KOPT-K1 (cell line): ENCODE measurements at regions not wholly inside any gene's neighbourhood (a gene's known extent, or its start where the extent isn't known, plus 50 kb on each side); places are given as distances from the start of the nearest gene placed in this dataset.

ENCODE experiments used
- H3K27ac ChIP-seq: fragments of 200-600 bp; sonication (generic); 2 replicates; pipeline ENCODE4 v1.5.1; 2016; ENCODE audit warnings: antibody characterized with exemption, mild to moderate bottlenecking, low read depth, low read length; ENCODE audit not compliant: poor library complexity, severe bottlenecking
- H3K36me3 ChIP-seq: fragments of 200-600 bp; sonication (generic); 2 replicates; pipeline ENCODE4 v1.5.1; 2017; ENCODE audit warnings: antibody characterized with exemption, mild to moderate bottlenecking, low read length, moderate library complexity; ENCODE audit not compliant: insufficient read depth
- H3K9me3 ChIP-seq: fragments of 200-600 bp; sonication (generic); 2 replicates; pipeline ENCODE4 v1.5.1; 2017; ENCODE audit warnings: antibody characterized with exemption, low read length, mild to moderate bottlenecking; ENCODE audit not compliant: insufficient read depth, poor library complexity, severe bottlenecking

- Histone ChIP-seq H3K36me3 (no peaks in the 10 kb centered on the region), H3K27ac (no peak overlapping the region), H3K9me3 (no peaks in the 10 kb centered on the region)
Measured at GRCh38 chr1:209062081-209062620, 521.4 kb upstream of the CAMK1G start.

DNA sequence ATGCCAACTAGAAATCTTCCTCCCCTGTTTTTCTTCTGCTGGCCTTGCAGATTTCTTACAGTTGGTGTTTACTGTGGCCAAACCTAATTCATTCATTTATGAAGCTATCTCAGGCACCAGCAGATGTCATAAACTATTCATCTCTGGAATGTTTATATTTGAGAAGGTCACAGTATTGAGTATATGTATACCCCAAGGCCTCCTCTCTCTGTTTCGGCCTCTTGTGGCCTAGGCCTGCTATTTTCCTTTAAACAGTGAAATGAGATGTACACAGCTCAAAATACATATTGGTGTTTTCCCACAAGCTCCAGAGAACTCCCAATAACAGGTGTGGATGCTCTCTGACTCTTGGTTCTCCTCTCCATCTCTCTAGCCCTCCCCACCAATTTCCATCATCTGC lies 520.7 kb upstream of the CAMK1G start:
- Histone ChIP-seq H3K36me3 (no peaks in the 10 kb centered on the region), H3K27ac (no peak overlapping the region), H3K9me3 (no peaks in the 10 kb centered on the region)

DNA sequence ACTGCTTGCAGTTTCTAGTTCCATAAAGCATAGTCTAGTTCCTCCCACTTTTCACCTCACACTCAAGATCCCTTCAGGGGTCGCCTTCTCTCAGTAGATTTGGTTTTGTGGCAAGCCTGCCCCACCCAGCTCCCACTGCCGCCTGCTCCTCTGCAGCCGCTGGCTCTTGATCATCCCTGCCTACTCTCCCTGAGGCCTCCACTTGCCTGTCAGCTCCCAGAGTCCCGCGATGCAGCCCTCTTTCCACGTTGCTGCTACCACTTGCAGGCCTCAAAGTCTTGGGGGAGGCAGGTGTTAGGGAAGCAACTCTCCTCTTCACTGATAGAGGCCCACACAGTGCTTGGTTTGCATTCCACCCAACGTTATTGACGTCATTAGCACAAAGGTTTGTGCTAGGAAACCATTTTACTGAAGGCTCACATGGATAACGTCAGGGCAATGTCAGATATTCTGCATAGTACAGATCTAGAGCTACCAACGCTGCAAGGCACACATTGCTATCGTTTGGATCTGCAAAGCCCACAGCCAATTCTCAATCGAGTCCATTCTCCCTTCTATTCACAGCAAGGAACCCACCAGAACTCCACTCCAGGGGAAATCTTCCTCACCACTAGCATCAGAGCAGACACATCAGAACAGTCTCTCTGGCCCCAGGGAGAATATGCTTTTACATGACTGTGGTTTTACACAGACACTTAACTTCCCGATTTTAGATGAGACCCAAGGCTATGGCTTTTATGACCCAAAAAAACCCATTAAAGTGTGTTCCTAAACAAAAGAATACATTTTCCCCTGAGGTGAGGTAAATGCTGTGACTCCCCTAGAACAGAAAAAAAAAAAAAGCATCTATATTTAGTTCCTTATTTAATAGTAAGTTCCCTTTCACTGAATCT lies 519.5 kb upstream of the CAMK1G start:
- no peak overlapping the region for H3K27ac ChIP-seq
- H3K36me3 ChIP-seq = no peaks in the 10 kb centered on the region
- no peaks in the 10 kb centered on the region for H3K9me3 ChIP-seq

GRCh38 chr1:209064850-209065706 lies 518.4 kb upstream of the CAMK1G start:
- Histone ChIP-seq H3K9me3 (no peaks in the 10 kb centered on the region), H3K36me3 (no peaks in the 10 kb centered on the region), H3K27ac (no peak overlapping the region)

GRCh38 chr1:209072481-209072880 lies 511.0 kb upstream of the CAMK1G start:
- no peaks in the 10 kb centered on the region for H3K36me3 ChIP-seq
- H3K9me3 ChIP-seq = no peaks in the 10 kb centered on the region
- H3K27ac ChIP-seq = no peak overlapping the region

DNA sequence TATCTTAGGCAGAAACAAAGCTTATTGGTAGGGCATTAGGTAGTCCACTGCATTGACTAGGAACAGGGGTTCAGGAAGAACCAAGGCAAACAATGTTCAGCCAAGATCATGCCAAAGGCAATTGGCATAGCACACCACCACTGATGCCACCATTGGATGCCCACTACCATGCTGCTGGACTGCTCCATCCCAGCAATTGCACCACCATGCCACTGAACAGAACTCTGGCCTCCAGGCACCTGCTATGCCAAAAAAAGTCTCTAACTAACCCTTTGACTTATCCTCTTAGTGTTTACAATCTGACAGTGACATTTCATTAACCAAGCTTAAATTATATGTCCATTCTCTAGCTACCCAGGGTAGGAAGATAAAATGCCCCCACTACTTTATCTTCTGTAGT lies 509.6 kb upstream of the CAMK1G start:
- H3K9me3 ChIP-seq = no peaks in the 10 kb centered on the region
- H3K27ac ChIP-seq = no peak overlapping the region
- H3K36me3 ChIP-seq = no peaks in the 10 kb centered on the region

GRCh38 chr1:209074575-209075250 lies 508.8 kb upstream of the CAMK1G start:
- no peaks in the 10 kb centered on the region for H3K9me3 ChIP-seq
- no peak overlapping the region for H3K27ac ChIP-seq
- no peaks in the 10 kb centered on the region for H3K36me3 ChIP-seq

- Histone ChIP-seq H3K27ac (no peak overlapping the region), H3K36me3 (no peaks in the 10 kb centered on the region), H3K9me3 (no peaks in the 10 kb centered on the region)
Measured at GRCh38 chr1:209076688-209077087, 506.8 kb upstream of the CAMK1G start.

DNA sequence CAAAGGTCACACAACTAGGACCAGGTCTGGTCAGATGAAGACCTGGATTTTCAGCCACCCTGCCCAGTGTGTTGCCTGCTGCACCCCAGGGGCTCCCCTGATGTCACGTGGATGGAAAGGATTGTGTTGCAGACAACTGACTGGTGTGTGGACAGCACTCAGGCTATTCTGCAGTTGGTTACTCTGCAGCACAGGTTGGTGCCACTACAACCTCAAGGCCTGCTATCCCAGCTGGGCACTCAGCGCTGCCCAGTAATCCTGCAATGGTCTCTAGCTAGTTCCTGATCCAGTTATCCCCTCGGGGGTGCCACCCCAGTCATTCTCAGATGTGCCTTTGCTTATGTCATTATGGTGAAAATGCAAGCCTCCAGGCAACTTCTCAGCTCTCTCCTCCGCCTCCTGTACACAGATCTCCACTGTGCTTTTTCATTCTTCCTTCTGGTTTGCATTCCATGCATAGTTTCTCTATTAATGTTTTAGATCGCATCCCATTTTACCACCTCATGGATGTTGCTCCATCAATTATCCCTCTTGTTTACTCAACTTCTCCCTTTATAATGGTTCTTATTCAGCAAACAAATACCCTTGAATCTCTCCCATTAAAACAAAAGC lies 503.2 kb upstream of the CAMK1G start:
- H3K27ac ChIP-seq = no peak overlapping the region

DNA sequence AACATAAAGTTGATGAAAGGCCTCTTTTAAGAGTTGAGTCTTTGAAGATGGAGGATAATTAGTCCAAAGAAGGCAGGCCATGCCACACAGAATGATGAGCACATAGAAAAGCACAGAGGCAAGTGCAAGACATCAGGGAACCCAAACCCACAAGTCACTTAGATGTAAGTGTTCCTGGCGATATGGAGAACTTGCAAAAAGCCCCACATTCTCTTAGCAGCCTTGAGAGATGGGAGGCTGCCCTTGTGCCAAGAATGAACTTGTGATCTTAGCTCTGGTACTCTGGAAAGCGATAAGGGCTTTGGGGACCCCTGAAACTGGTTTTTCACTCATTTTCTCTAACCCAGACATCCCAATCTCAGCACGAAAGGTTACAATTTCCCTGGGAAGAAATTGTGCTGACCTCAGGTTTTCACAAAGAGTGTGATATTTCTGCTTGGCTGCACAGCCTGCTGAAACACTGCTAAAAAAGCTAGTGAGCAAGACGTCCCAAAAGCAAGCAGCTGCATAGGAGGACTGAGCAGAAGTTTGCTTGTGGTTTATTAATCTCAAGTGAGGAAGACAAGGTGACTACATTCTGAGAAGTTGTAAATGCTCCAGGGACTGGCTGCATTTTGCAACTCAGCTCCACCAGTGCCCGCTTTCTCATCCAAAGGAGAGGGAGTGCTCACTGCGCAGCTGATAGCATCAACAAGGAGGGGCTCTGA lies 496.9 kb upstream of the CAMK1G start:
- Histone ChIP-seq H3K9me3 (no peaks in the 10 kb centered on the region), H3K27ac (no peak overlapping the region), H3K36me3 (no peaks in the 10 kb centered on the region)

More for the DNA sequence above, 503.2 kb upstream of the CAMK1G start:
- no peaks in the 10 kb centered on the region for H3K9me3 ChIP-seq
- no peaks in the 10 kb centered on the region for H3K36me3 ChIP-seq

GRCh38 chr1:209094384-209094783 lies 489.1 kb upstream of the CAMK1G start:
- Histone ChIP-seq H3K9me3 (no peaks in the 10 kb centered on the region), H3K27ac (no peak overlapping the region), H3K36me3 (no peaks in the 10 kb centered on the region)

GRCh38 chr1:209095627-209096595 lies 487.6 kb upstream of the CAMK1G start:
- Histone ChIP-seq H3K36me3 (no peaks in the 10 kb centered on the region), H3K9me3 (no peaks in the 10 kb centered on the region), H3K27ac (no peak overlapping the region)

DNA sequence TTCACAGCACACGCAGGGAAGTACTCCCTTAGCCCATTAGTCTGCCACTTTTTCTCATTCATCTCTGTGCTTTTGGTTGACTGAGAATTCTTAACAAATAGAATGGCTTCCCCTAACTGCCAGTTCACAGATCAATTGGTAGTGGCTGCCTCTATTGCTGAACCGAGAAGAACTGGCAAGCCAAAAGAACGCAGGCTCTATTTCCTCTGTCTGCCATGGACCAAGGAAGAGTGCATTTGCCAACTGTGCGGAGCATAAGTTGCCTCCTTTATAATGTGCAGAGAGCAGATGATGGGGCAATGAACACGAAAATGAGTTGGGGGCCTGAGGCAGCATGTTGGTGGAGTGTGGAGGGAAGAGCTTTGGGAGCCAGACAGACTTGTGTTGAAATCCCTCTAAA lies 483.1 kb upstream of the CAMK1G start:
- Histone ChIP-seq H3K27ac (no peak overlapping the region), H3K9me3 (no peaks in the 10 kb centered on the region), H3K36me3 (no peaks in the 10 kb centered on the region)
